ENCODE measurements at regions not wholly inside any gene's neighbourhood (a gene's known extent, or its start where the extent isn't known, plus 50 kb on each side); places are given as distances from the start of the nearest gene placed in this dataset.

DNA sequence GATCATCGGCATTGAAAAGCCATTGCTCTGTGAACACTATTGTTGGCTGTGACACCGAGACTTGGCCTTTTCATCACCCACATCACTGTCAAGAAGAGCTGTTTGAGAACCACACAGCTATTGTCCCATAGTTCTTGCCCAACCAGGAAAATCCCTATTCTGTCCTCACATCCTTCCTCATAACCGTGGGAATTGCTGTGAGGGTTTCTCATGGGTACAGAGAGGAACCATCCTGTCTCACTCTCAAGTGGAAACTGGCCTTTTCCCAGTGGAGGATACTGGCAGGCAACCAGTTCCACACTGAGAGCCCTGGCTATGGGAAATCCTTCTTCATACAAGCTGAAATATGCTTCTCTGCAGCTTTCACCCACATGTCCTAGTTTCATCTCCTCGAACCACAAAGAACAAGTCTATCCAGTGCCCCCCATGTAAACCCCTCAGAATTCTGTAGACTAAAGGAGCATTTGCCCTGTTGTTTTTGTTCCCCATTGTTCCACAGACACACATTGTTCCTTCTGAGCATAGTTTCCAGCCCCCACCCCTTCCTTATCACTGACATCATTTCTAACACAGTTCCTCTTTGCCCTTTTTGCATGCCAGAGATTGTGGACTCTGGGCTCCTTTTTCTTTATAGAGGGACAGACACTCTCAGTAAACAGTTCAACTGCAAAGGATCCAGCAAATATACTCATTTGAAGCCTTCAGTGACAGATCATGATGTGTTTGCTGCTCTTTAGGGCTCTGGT, 57.8 kb upstream of the C5orf46 start:
- DNase-seq: no peak

DNA sequence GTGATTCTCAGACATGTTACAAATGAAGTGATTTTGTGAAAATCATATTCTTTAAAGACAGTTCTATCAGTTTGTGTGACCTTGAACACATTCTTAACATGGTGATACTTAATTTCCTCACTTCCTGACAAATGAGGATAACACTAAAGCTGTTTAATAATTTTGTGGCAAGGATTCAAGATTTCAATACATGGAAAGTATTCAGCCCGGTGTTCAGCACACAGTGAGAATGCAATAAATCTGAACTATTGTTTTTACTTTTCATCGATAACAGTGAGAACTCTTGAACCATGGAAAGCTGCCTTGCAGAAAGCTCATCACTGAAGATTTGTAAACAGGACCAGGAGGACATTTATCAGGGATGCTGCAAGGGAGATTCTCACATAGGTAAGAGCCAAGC, 57.1 kb upstream of the C5orf46 start:
- DNase-seq: no peak

DNA sequence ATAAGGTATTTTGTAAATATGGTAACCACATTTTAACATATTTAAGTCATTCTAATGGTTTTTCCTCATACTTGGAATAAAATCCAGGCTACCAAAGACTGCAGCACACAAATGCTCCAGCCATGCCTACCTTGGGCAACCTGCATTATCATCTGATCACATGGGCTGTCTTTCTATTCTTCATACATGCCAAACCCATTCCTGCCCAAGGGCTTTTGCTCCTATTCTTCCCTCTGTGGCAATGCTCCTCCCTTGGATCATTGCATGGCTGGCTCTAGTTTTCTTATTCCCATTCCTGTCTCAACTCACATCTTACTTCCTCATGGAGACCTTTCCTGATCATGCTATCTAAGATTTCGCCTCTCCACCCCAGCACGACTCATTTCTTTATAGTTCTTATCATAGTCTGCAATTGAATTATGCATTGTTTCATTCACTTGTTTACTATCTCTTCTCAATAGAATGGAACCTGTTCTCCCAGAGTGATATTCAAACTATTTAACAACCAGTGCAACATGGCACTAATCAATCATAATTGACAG, 54.9 kb upstream of the C5orf46 start:
- DNase-seq: no peak

DNA sequence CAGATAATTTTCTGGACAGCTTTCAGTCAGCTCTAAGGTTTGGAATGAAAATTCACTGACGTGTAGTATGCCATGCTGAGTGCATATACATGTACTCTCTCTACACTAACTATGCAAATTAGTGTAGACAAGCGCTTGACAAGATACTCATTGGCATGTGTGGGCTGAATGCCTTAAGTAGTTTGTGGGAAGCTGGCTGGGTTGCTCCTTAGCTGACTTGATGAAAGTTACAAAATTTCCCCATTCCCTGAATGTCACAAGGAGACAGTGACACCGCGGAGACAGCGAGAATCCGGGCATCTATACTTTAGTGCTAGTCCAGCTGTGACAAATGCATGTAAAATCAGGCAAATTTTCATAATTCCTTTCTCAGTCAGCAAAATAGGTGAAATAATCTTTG, 51.6 kb upstream of the C5orf46 start:
- no peak for DNase-seq

- DNase-seq: no peak
These were observed 50.5 kb upstream of the C5orf46 start for GRCh38 chr5:147956842-147957223.

GRCh38 chr5:147956064-147956841, 49.9 kb upstream of the C5orf46 start:
- no peak for DNase-seq

All from fibroblast of upper back skin (primary cell).